HCT116 (cell line): ENCODE measurements at regions not wholly inside any gene's neighbourhood (a gene's known extent, or its start where the extent isn't known, plus 50 kb on each side); places are given as distances from the start of the nearest gene placed in this dataset.

ENCODE experiments used
- ATAC-seq: fragments of 200-7000 bp; cut with Tn5 transposase; 2 replicates; pipeline ENCODE4 v1.9.1; 2020; ENCODE audit warnings: mild to moderate bottlenecking, moderate library complexity
- BruUV-seq: library from RNA; stranded (reverse); fragments of 400-500 nt; replicated peaks from 2 replicates; lab custom pipeline; 2021; lab: Mats Ljungman, UMichigan
- CTCF ChIA-PET: fragments of 300-600 bp; sonication (Branson Sonifier 250); formaldehyde crosslinking; loops from one replicate; lab custom pipeline; 2021; ENCODE audit warnings: antibody characterized with exemption; lab: Charles Lee
- POLR2A ChIA-PET: fragments of 300-600, 350-600 bp; sonication (Branson Sonifier 250); formaldehyde crosslinking; loops from one replicate; lab custom pipeline; 2021; ENCODE audit warnings: antibody characterized with exemption; lab: Charles Lee
- RAD21 ChIA-PET, 2 experiments: fragments of 300-600 bp; sonication (Branson Sonifier 250); formaldehyde crosslinking; loops; one replicate each; lab custom pipeline; 2023; ENCODE audit warnings: low total read pairs in 2 of 2; ENCODE audit not compliant: uncharacterized antibody in 2 of 2, unreplicated experiment in 2 of 2, low non-redundant PET in 1 of 2; lab: Charles Lee
- DNase-seq: peaks from one replicate; pipeline ENCODE4 v3.0.0-alpha.2; 2010; ENCODE audit warnings: low read depth, low spot score
- H2AFZ ChIP-seq: fragments of 200-600 bp; shearing (Covaris generic), sonication (generic); 2 replicates; pipeline ENCODE4 v1.6.1; 2017; ENCODE audit warnings: low read depth, mixed run types, mixed read lengths, antibody characterized with exemption, low read length; ENCODE audit not compliant: poor library complexity, severe bottlenecking
- H3K27ac ChIP-seq: 2 replicates; pipeline ENCODE4 v1.5.1; 2012; ENCODE audit warnings: low read depth, low read length
- H3K27me3 ChIP-seq: fragments of 200-600 bp; sonication (generic); 2 replicates; pipeline ENCODE4 v1.6.1; 2016; ENCODE audit warnings: mixed run types, low read length, mixed read lengths; ENCODE audit not compliant: insufficient read depth
- H3K36me3 ChIP-seq, 2 experiments: fragments of 200-500 bp in 1 of 2; fragments of 200-600 bp in 1 of 2; sonication (Bioruptor generic) in 1 of 2; sonication (generic) in 1 of 2; 2 replicates each; pipeline versions ENCODE4 v1.5.1 to v1.6.1; 2014 to 2016; ENCODE audit warnings: low read length in 2 of 2, inconsistent platforms in 1 of 2, mixed read lengths in 1 of 2, mixed run types in 1 of 2; ENCODE audit not compliant: insufficient read depth in 2 of 2, control insufficient read depth in 1 of 2
- H3K4me1 ChIP-seq, 2 experiments: fragments of 200-600 bp in 1 of 2; sonication (generic) in 1 of 2; 2 replicates each; pipeline versions ENCODE4 v1.5.1 to v1.6.1; 2012 to 2017; ENCODE audit warnings: low read length in 2 of 2, inconsistent platforms in 1 of 2, mild to moderate bottlenecking in 1 of 2, mixed read lengths in 1 of 2, mixed run types in 1 of 2, moderate library complexity in 1 of 2; ENCODE audit not compliant: insufficient read depth in 2 of 2, control insufficient read depth in 1 of 2
- H3K4me2 ChIP-seq: fragments of 200-600 bp; sonication (generic); 2 replicates; pipeline ENCODE4 v1.6.1; 2017; ENCODE audit warnings: mixed run types, low read length, mixed read lengths
- H3K4me3 ChIP-seq, 2 experiments: fragments of 200-600 bp in 1 of 2; sonication (generic) in 1 of 2; replicated peaks in 1 of 2; 2 replicates each; pipeline ENCODE4 v1.5.1; 2011 to 2016; ENCODE audit warnings: low read length in 2 of 2, control low read depth in 1 of 2, low read depth in 1 of 2, mild to moderate bottlenecking in 1 of 2, mixed read lengths in 1 of 2, mixed run types in 1 of 2
- H3K79me2 ChIP-seq: fragments of 200-600 bp; sonication (generic); 2 replicates; pipeline ENCODE4 v1.6.1; 2017; ENCODE audit warnings: mild to moderate bottlenecking, mixed run types, low read length, moderate library complexity, mixed read lengths; ENCODE audit not compliant: insufficient read depth
- H3K9ac ChIP-seq: fragments of 200-600 bp; sonication (generic); 2 replicates; pipeline ENCODE4 v1.6.1; 2016; ENCODE audit warnings: low read length, mixed read lengths
- H3K9me2 ChIP-seq: fragments of 200-600 bp; sonication (generic), shearing (Covaris generic); 2 replicates; pipeline ENCODE4 v1.6.1; 2017; ENCODE audit warnings: mixed run types, mild to moderate bottlenecking, moderate library complexity; ENCODE audit not compliant: insufficient read depth
- H3K9me3 ChIP-seq, 2 experiments: fragments of 200-500 bp in 1 of 2; fragments of 200-600 bp in 1 of 2; sonication (Bioruptor generic) in 1 of 2; sonication (generic) in 1 of 2; 2 replicates each; pipeline ENCODE4 v1.6.1; 2014 to 2017; ENCODE audit warnings: low read length in 2 of 2, mixed read lengths in 2 of 2, inconsistent platforms in 1 of 2, low read depth in 1 of 2, mild to moderate bottlenecking in 1 of 2, mixed run types in 1 of 2, moderate library complexity in 1 of 2; ENCODE audit not compliant: control insufficient read depth in 1 of 2, insufficient read depth in 1 of 2
- H4K20me1 ChIP-seq: fragments of 200-600 bp; sonication (generic), shearing (Covaris generic); 2 replicates; pipeline ENCODE4 v1.6.1; 2017; ENCODE audit warnings: mixed run types, mild to moderate bottlenecking, moderate library complexity; ENCODE audit not compliant: insufficient read depth
- ATF3 ChIP-seq: IDR thresholded peaks from 2 replicates; pipeline ENCODE4 v1.6.1; 2012
- CBX3 ChIP-seq: IDR thresholded peaks from 2 replicates; pipeline ENCODE4 v1.6.1; 2012; ENCODE audit warnings: low read depth
- CEBPB ChIP-seq: IDR thresholded peaks from 2 replicates; pipeline ENCODE4 v1.6.1; 2012; ENCODE audit warnings: low read depth
- CTCF ChIP-seq, 3 experiments: fragments of 200-600 bp in 1 of 3; sonication (generic) in 1 of 3; IDR thresholded peaks in 2 of 3; conservative IDR thresholded peaks in 1 of 3; 2 replicates each; pipeline ENCODE4 v1.5.1; 2012 to 2017; ENCODE audit warnings: low read depth in 2 of 3, low read length in 2 of 3, antibody characterized with exemption in 1 of 3, borderline replicate concordance in 1 of 3, control low read depth in 1 of 3, mild to moderate bottlenecking in 1 of 3, mixed read lengths in 1 of 3, mixed run types in 1 of 3, moderate library complexity in 1 of 3; ENCODE audit not compliant: insufficient read depth in 1 of 3
- EGR1 ChIP-seq: IDR thresholded peaks from 2 replicates; pipeline ENCODE4 v1.6.1; 2012; ENCODE audit warnings: low read depth
- ELF1 ChIP-seq: IDR thresholded peaks from 2 replicates; pipeline ENCODE4 v1.6.1; 2012; ENCODE audit warnings: low read depth, borderline replicate concordance
- FOSL1 ChIP-seq: IDR thresholded peaks from 2 replicates; pipeline ENCODE4 v1.6.1; 2012; ENCODE audit warnings: low read depth
- MAX ChIP-seq: IDR thresholded peaks from 2 replicates; pipeline ENCODE4 v1.6.1; 2012
- RAD21 ChIP-seq: IDR thresholded peaks from 2 replicates; pipeline ENCODE4 v1.6.1; 2012; ENCODE audit warnings: low read depth, mild to moderate bottlenecking
- SRF ChIP-seq: IDR thresholded peaks from 2 replicates; pipeline ENCODE4 v1.6.1; 2012; ENCODE audit warnings: low read depth
- TCF7L2 ChIP-seq: IDR thresholded peaks from 2 replicates; pipeline ENCODE4 v1.7.0; 2011; ENCODE audit warnings: borderline replicate concordance, inconsistent platforms; ENCODE audit not compliant: insufficient read depth, insufficient read length; ENCODE audit errors: extremely low read depth
- YY1 ChIP-seq: IDR thresholded peaks from 2 replicates; pipeline ENCODE4 v1.6.1; 2011; ENCODE audit warnings: low read length, low read depth, moderate library complexity, mild to moderate bottlenecking; ENCODE audit not compliant: insufficient replicate concordance; ENCODE audit errors: extremely low read depth
- ZFX ChIP-seq: fragments of 450-650 bp; IDR thresholded peaks from 2 replicates; pipeline ENCODE4 v1.6.1; 2017
- intact Hi-C: fragments of 100-400 bp; cut with micrococcal nuclease; formaldehyde crosslinking; loops from 2 replicates; pipeline ENCODE4 v1.10.0; 2022

GRCh38 chr14:87094913-87095312 lies 898.1 kb downstream of the GALC start:
- no peak for ATAC-seq
- POLR2A ChIA-PET, result no interaction called here
- Histone ChIP-seq H2AFZ (no peak overlapping the region), H3K4me2 (no peak overlapping the region), H3K27ac (no peak overlapping the region), H3K27me3 (no peaks in the 10 kb centered on the region), H3K9me3 (peaks cover 15 to 21% of the 10 kb centered on the region in 2 experiments; a peak in 2 of 4 replicates), H3K9me2 (no peaks in the 10 kb centered on the region), H3K79me2 (no peaks in the 10 kb centered on the region), H4K20me1 (no peaks in the 10 kb centered on the region)
- CTCF ChIA-PET, result no interaction called here
- no peak for DNase-seq
- RAD21 ChIA-PET, result no interaction called here
- no TSS peak for BruUV-seq
- intact Hi-C loops, result no loop called here
- TF ChIP-seq RAD21 (no peak), YY1 (no peak), CEBPB (no peak), SRF (no peak), ELF1 (no peak), TCF7L2 (no peak), CBX3 (no peak), ATF3 (no peak), MAX (no peak), EGR1 (no peak), CTCF (IDR thresholded peaks at IDR 0.05 in 2 of 3, conservative IDR thresholded peaks at IDR 0.05 in 1 of 3; ENCODE audit: borderline replicate concordance in 1 of 3, insufficient read depth in 1 of 3, low read depth in 2 of 3, low read length in 2 of 3) (no peak), ZFX (no peak), FOSL1 (no peak)
- TF ChIP-seq, all 23 proteins: peak for 0
- H3K4me3 ChIP-seq, result no peak overlapping the region
- no peak overlapping the region for H3K9ac ChIP-seq
- H3K36me3 ChIP-seq, result no peaks in the 10 kb centered on the region
- H3K4me1 ChIP-seq, result no peaks in the 10 kb centered on the region
